GM21390 (cell line): ENCODE measurements at regions not wholly inside any gene's neighbourhood (a gene's known extent, or its start where the extent isn't known, plus 50 kb on each side); places are given as distances from the start of the nearest gene placed in this dataset.

Source experiments
- ATAC-seq: cut with Tn5 transposase; IDR thresholded peaks from one replicate; pipeline ENCODE4 v1.9.1; 2021; ENCODE audit not compliant: unreplicated experiment

GRCh38 chr20:11790046-11790445, 127.6 kb upstream of the BTBD3 start:
- no peak for ATAC-seq

- ATAC-seq: no peak
Measured at GRCh38 chr20:11791316-11791715, 126.4 kb upstream of the BTBD3 start.

- no peak for ATAC-seq
Measured at GRCh38 chr20:11791835-11792567, 125.7 kb upstream of the BTBD3 start.

GRCh38 chr20:11792568-11792953, 125.1 kb upstream of the BTBD3 start:
- no peak for ATAC-seq

GRCh38 chr20:11794525-11794924, 123.2 kb upstream of the BTBD3 start:
- ATAC-seq: no peak

- ATAC-seq: no peak
Measured at GRCh38 chr20:11795071-11795615, 122.5 kb upstream of the BTBD3 start.

- ATAC-seq: no peak
Measured at GRCh38 chr20:11796026-11796425, 121.7 kb upstream of the BTBD3 start.

GRCh38 chr20:11797156-11797555, 120.5 kb upstream of the BTBD3 start:
- no peak for ATAC-seq

GRCh38 chr20:11799281-11799684, 118.4 kb upstream of the BTBD3 start:
- ATAC-seq: no peak

- no peak for ATAC-seq
Measured at GRCh38 chr20:11807054-11808048, 110.3 kb upstream of the BTBD3 start.

GRCh38 chr20:11808841-11809240, 108.9 kb upstream of the BTBD3 start:
- no peak for ATAC-seq

- no peak for ATAC-seq
Measured at GRCh38 chr20:11810311-11811083, 107.2 kb upstream of the BTBD3 start.

GRCh38 chr20:11813106-11813890, 104.4 kb upstream of the BTBD3 start:
- ATAC-seq: no peak

- no peak for ATAC-seq
Measured at GRCh38 chr20:11814267-11814666, 103.4 kb upstream of the BTBD3 start.

- ATAC-seq: no peak
Measured at GRCh38 chr20:11820838-11821237, 96.9 kb upstream of the BTBD3 start.

- ATAC-seq: no peak
Measured at GRCh38 chr20:11822540-11822794, 95.2 kb upstream of the BTBD3 start.

GRCh38 chr20:11826334-11826733, 91.4 kb upstream of the BTBD3 start:
- no peak for ATAC-seq

- no peak for ATAC-seq
Measured at GRCh38 chr20:11832397-11832796, 85.3 kb upstream of the BTBD3 start.

GRCh38 chr20:11832851-11833250, 84.8 kb upstream of the BTBD3 start:
- ATAC-seq: no peak

GRCh38 chr20:11833825-11834224, 83.9 kb upstream of the BTBD3 start:
- no peak for ATAC-seq
